ENCODE measurements at regions not wholly inside any gene's neighbourhood (a gene's known extent, or its start where the extent isn't known, plus 50 kb on each side); places are given as distances from the start of the nearest gene placed in this dataset.

- DNase-seq: no peak
Observed at GRCh38 chr11:80899381-80899780, 1458.6 kb upstream of the TENM4 start.

DNA sequence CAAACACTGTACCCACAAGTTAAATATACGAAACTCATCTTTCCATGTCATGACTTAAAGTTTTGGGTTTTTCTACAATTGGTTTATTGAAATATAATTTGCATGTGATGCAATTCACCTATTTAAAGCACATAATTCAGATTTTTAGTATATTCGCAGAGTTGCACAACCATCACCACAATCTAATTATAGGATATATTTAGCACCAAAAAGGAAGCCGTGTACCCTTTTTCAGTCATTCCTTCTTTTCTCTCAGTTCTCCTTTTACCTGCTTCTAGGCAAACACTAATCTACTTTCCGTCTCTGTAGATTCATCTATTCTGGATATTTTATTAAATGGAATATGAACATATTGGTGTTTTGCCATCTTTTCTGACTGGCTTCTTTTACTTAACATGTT, 1458.1 kb upstream of the TENM4 start:
- no peak for DNase-seq

DNA sequence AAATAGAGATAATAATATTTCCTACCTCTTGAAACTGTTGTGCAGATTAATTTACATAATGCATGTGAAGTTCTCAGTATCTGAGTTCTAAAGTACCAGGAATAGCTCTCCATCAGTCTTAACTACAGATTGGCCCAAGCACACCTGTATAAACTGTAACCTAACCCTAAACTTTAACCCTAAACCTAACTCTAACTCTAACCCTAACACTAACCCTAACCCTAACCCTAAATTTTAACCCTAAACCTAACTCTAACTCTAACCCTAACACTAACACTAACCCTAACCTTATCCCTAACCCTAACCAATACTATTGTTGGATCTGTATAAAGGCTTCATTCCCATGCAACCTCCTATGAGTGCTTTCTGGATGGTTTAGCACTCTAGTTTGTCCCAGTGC, 1445.9 kb upstream of the TENM4 start:
- no peak for DNase-seq

- DNase-seq: no peak
Observed at GRCh38 chr11:80873310-80873999, 1432.6 kb upstream of the TENM4 start.

GRCh38 chr11:80872116-80872728, 1431.4 kb upstream of the TENM4 start:
- no peak for DNase-seq

- no peak for DNase-seq
Observed at GRCh38 chr11:80868831-80869230, 1428.0 kb upstream of the TENM4 start.

GRCh38 chr11:80862011-80862410, 1421.2 kb upstream of the TENM4 start:
- no peak for DNase-seq

- no peak for DNase-seq
Observed at GRCh38 chr11:80861193-80861592, 1420.4 kb upstream of the TENM4 start.

GRCh38 chr11:80860632-80861031, 1419.8 kb upstream of the TENM4 start:
- no peak for DNase-seq

DNA sequence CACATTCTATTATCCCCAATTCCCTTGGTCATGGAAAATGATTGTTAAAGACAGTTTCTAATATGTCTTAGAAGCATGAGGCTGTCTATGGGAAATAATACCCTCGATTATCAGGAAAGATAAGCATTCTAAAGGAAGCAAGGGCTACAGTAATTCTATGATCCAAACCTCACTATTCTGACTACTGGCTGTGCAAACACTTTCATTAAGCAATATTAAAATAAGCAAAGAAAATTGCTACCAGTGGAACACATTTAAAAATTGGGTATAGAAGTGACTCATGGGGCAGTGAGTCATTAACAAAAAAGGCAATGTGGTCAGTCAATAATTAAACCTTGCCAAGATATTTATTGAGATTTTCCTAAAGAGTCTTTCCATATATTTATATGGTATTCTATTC, 1415.2 kb upstream of the TENM4 start:
- DNase-seq: no peak

DNA sequence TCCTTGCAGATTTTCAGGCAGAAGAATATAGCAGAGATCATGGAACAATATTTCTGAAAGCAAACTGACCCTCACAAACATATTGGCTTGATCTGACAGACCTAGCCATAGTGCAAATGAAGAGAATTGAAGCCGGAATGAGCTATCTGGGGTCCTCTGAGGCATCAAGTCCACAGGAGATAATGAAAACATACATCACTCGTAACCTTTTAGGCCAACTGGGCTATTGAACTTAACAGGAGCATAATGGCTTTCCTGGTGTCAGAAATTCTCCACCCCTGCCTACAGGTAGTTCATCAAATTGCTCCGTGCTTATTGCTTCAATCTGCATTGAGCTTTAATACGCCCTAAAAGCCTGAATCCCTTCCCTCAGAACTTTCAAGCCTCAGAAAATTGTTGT, 1414.6 kb upstream of the TENM4 start:
- no peak for DNase-seq

DNA sequence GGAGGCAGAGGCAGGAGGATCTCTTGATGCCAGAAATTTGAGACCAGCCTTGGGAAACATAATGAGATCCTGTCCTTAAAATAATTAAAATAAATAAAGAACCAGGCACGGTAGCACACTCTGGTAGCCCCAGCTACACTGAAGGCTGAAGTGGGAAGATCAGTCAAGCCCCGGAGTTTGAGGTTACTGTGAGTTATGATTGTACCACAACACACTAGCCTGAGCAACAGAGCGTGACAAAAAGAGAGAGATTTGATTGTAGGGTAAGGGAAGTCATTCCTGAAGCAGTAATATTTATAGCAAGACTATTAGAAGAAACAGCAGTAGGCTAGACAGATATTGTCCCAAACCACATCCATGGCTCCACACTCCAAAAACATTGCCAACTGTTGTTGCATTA, 1408.4 kb upstream of the TENM4 start:
- DNase-seq: no peak

- DNase-seq: no peak
Observed at GRCh38 chr11:80846979-80847378, 1406.1 kb upstream of the TENM4 start.

DNA sequence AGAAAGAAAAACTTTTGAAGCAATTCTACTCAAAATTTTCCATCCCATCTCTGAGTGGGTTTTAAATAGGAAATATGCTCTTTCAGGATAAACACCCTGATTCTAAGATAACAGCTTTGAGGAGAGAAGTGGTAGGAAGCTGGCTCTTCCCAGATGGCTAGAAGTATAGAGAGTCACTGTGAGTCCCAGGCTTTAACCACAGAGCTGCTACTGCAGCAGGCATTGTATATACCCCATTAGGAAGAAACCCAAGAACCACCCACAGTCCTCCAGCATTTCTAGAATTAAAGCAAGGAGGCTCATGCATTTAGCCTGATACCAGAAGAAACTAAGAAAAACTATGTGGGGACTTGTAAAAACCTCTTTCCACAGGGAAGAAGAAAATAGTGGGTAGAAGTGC, 1405.6 kb upstream of the TENM4 start:
- no peak for DNase-seq

DNA sequence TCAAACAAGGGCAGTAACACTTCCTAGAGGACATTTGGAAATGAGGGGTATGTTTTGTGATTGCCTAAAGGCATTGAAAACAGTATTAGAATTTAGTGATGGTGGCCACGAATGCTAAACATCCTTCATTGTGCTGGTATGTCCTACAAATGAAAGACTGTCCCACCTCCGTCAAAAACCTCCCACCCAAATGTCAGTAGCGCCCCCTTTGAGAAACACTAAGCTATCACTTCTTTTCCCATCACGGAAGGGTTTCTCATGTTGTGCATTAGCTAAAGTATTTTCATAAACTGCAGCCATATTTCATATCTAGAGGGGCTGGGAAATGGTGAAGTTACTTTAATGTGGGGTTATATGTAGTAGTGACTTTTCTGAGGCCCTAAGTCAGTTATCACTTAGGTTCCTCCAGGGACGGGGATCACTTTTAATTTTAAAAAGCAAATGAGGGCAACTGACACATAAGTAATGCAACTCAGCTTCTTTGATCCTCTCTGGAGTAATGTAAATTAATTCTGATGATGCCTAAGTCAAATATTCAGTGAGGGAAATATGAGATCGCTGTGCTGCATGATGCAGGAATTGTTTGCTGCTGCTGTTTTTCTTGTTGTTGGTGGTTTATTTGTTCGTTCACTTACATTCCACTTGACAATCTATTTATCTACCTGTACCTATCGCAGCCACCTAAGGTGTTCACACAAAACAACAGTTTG, 1403.4 kb upstream of the TENM4 start:
- no peak for DNase-seq

DNA sequence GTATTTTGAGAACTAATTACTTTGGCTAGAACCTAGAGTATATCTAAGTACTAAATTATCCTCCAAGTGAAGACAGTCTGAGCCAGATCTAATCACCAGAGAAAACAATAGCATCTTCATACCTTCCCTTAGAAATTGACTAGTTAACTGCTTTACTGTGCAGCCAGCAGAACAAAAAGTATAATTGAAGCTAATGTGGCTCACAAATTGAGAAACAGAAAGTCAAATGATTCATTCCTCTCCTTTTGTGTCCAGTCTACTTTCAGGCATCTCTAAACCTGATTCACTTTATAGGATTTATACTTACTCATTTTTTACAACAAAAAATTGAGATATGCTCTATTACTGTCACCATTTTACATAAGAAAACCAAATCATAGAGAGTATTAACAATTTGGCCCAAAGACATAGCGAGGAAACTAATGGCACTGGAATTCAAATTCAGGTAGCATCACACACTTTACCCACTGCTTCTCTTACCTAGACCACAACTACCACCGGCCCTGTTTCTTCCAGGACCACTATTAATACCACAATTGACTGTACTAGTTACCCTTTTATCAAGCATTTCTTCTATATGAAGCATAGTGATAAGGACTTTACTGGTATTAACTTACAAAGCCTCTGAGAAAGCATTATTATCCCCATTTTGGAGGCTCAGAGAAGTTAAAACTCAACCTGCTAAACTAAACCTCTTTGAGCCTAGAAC, 1402.6 kb upstream of the TENM4 start:
- DNase-seq: no peak

- no peak for DNase-seq
Observed at GRCh38 chr11:80842246-80842645, 1401.4 kb upstream of the TENM4 start.

DNA sequence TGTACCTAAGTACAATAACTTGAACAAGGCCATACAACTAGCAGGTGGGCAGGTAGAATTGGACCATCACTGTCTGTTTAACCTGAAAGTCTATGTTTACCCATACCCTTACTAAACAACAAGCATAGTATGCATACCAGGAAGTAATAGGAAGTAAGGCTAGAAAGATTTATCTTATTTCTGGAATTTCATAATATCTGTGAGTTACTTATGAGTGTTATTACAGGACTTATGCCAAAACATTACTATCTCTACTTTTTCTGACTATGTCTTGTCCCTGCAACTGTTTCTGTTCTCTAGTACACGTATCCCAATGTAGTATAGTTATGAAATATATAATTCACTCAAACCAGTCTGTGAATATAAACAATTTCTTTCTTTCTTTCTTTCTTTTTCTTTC, 1400.8 kb upstream of the TENM4 start:
- no peak for DNase-seq

- no peak for DNase-seq
Observed at GRCh38 chr11:80838153-80838552, 1397.3 kb upstream of the TENM4 start.

DNA sequence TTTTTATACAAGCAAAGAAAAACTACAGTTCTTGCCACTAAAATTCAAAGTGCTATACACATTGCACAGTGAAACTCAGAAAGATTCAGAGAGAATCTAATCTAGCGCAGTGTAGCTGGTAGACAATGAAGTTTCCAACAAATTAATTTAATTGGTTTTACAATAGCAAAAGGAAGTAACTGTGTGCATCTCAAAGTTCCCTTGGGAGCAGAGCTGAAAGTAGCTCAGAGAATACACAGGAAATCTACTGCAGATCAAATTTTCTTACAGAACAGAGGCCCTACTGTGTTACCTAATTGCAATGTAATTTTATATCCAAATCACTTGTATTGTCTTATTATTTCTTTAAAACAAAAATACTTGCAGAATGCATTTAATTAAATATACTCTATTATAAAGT, 1396.2 kb upstream of the TENM4 start:
- DNase-seq: no peak

DNA sequence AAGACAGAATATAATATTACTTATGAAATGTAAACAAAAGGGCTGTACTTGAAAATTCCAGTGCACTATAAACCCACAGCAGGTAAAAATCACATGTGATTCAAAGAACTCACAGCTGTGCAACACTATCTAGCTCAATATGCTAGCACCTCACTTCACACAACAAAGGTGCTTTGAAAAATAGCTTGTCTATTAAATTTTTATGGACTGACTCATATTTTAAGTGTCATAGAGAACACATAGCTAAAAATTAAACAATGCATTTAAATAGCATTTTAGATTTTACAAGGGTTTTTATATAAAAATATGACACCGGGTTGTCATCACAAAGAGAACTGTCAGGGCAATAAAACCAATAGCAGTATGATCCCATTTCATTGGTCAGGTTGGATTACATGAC, 1390.5 kb upstream of the TENM4 start:
- DNase-seq: no peak

DNA sequence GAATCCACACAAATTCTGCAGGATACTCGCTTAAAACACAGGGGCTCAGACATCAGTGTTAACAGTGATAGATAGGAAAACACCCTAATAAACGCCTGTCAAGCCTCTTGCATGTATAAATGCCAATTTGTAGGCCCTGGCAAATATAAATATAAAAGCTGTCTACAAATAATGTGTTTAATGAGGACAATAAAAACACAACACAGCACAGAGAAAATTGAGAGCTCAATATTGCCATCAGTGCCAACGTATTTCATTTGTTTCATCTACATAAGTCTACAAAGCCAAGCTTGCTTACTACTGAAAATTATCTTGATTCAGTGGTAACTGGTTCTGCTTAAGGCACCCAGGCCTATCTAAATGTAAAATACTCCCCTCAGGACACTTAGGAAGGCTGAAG, 1387.0 kb upstream of the TENM4 start:
- DNase-seq: no peak

GRCh38 chr11:80826808-80827207, 1386.0 kb upstream of the TENM4 start:
- no peak for DNase-seq

DNA sequence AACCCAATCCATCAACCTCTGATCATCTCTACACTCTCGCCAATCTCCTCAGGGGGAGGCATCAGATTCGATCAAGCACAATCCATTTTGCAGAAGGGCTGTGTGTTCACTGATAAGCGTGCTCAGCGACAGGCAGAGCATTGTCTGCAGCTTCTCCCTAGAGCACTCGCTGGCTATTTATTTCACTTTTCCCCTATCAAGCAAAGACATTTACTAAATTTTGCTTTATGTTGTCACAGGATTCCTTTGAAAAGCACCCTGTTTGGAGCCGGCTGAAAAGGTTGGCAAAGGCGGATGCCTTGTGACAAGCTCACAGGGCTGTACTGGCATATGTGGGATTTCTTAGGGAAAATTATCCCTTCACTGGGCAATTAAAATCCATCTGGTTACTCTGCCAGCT, 1381.5 kb upstream of the TENM4 start:
- DNase-seq: no peak

Measured in NCI-H526 treated with DMSO at 0.1 percent for 48 hours (cell line).